CD14-positive monocyte (primary cell): ENCODE measurements at regions not wholly inside any gene's neighbourhood (a gene's known extent, or its start where the extent isn't known, plus 50 kb on each side); places are given as distances from the start of the nearest gene placed in this dataset.

Experiments used
- DNase-seq, 3 donors: peaks; one replicate each; pipeline ENCODE4 v3.0.0-alpha.2; 2011 to 2022
- H2AFZ ChIP-seq: 2 replicates; pipeline ENCODE4 v1.6.0; 2012; ENCODE audit warnings: mild to moderate bottlenecking, low read depth, low read length, inconsistent platforms; ENCODE audit not compliant: insufficient read depth, poor library complexity, severe bottlenecking
- H3K27ac ChIP-seq, 2 donors: 1 replicate in 1 of 2; 2 replicates in 1 of 2; pipeline ENCODE4 v1.5.1; 2012 to 2013; ENCODE audit warnings: low read length in 2 of 2, control low read depth in 1 of 2, inconsistent platforms in 1 of 2, low read depth in 1 of 2, mild to moderate bottlenecking in 1 of 2
- H3K27me3 ChIP-seq, 2 donors: one replicate each; pipeline versions ENCODE4 v1.6.0 to v1.6.1; 2011 to 2013; ENCODE audit warnings: low read length in 2 of 2; ENCODE audit not compliant: control insufficient read depth in 2 of 2, insufficient read depth in 2 of 2
- H3K36me3 ChIP-seq, 2 donors: replicated peaks in 1 of 2; 1 replicate in 1 of 2; 2 replicates in 1 of 2; pipeline versions ENCODE4 v1.5.1 to v1.6.1; 2012 to 2013; ENCODE audit warnings: low read length in 2 of 2, control low read depth in 1 of 2, inconsistent platforms in 1 of 2, mild to moderate bottlenecking in 1 of 2; ENCODE audit not compliant: insufficient read depth in 2 of 2, control insufficient read depth in 1 of 2
- H3K4me1 ChIP-seq, 2 donors: 1 replicate in 1 of 2; 2 replicates in 1 of 2; pipeline versions ENCODE4 v1.5.1 to v1.6.1; 2012 to 2013; ENCODE audit warnings: low read length in 2 of 2, control low read depth in 1 of 2, inconsistent platforms in 1 of 2, mild to moderate bottlenecking in 1 of 2, moderate library complexity in 1 of 2; ENCODE audit not compliant: insufficient read depth in 2 of 2, control insufficient read depth in 1 of 2
- H3K4me2 ChIP-seq: replicated peaks from 2 replicates; pipeline ENCODE3; 2012; ENCODE audit warnings: low read length, moderate library complexity, mild to moderate bottlenecking; ENCODE audit not compliant: poor library complexity, severe bottlenecking; ENCODE audit errors: extremely low read depth
- H3K4me3 ChIP-seq, 3 experiments: fragments of 200-600 bp in 1 of 3; sonication (generic) in 1 of 3; replicated peaks in 1 of 3; 1 replicate in 2 of 3; 2 replicates in 1 of 3; pipeline ENCODE4 v1.5.1; 2011 to 2013; ENCODE audit warnings: low read length in 3 of 3, mild to moderate bottlenecking in 3 of 3, control low read depth in 2 of 3, low read depth in 2 of 3, inconsistent platforms in 1 of 3, moderate library complexity in 1 of 3
- H3K79me2 ChIP-seq: 2 replicates; pipeline ENCODE4 v1.6.0; 2012; ENCODE audit warnings: mild to moderate bottlenecking, control low read depth, inconsistent platforms, low read length, moderate library complexity; ENCODE audit not compliant: insufficient read depth
- H3K9ac ChIP-seq: 2 replicates; pipeline ENCODE4 v1.6.0; 2017; ENCODE audit warnings: low read length, mild to moderate bottlenecking; ENCODE audit not compliant: insufficient read depth, poor library complexity, severe bottlenecking
- H3K9me3 ChIP-seq, 2 donors: replicated peaks in 1 of 2; 1 replicate in 1 of 2; 2 replicates in 1 of 2; pipeline versions ENCODE4 v1.5.1 to v1.6.1; 2012 to 2013; ENCODE audit warnings: low read length in 2 of 2, control low read depth in 1 of 2; ENCODE audit not compliant: control insufficient read depth in 1 of 2, insufficient read depth in 1 of 2
- H4K20me1 ChIP-seq: 2 replicates; pipeline ENCODE4 v1.6.0; 2012; ENCODE audit warnings: mild to moderate bottlenecking, low read length, control low read depth, moderate library complexity; ENCODE audit not compliant: insufficient read depth
- H3K27ac Mint-ChIP-seq, 7 donors: one replicate each; pipeline ENCODE4 v1.8.0; 2020; ENCODE audit warnings: mild to moderate bottlenecking in 7 of 7, mixed read lengths in 7 of 7, moderate library complexity in 6 of 7, inconsistent platforms in 2 of 7
- H3K27me3 Mint-ChIP-seq, 3 donors: one replicate each; pipeline ENCODE4 v1.8.0; 2021 to 2022; ENCODE audit warnings: low read depth in 3 of 3, mild to moderate bottlenecking in 3 of 3, mixed read lengths in 3 of 3, moderate library complexity in 3 of 3, inconsistent platforms in 1 of 3
- H3K36me3 Mint-ChIP-seq, 2 donors: one replicate each; pipeline ENCODE4 v1.8.0; 2020; ENCODE audit warnings: mixed read lengths in 2 of 2, inconsistent platforms in 1 of 2, mild to moderate bottlenecking in 1 of 2
- H3K4me1 Mint-ChIP-seq: one replicate; pipeline ENCODE4 v1.8.0; 2020; ENCODE audit warnings: mild to moderate bottlenecking, mixed read lengths
- H3K4me3 Mint-ChIP-seq, 2 donors: one replicate each; pipeline ENCODE4 v1.8.0; 2020; ENCODE audit warnings: mild to moderate bottlenecking in 2 of 2, mixed read lengths in 2 of 2, moderate library complexity in 1 of 2
- H3K9me3 Mint-ChIP-seq, 7 donors: one replicate each; pipeline ENCODE4 v1.8.0; 2020 to 2022; ENCODE audit warnings: mixed read lengths in 7 of 7, mild to moderate bottlenecking in 6 of 7, moderate library complexity in 6 of 7, inconsistent platforms in 2 of 7
- CTCF ChIP-seq: fragments of 200-600 bp; IDR thresholded peaks from one replicate; pipeline ENCODE4 v1.8.0; 2022; ENCODE audit warnings: antibody characterized with exemption, mild to moderate bottlenecking
- WGBS: methylation state at CpG from one replicate; pipeline ENCODE4 v1.1.5; 2013; ENCODE audit warnings: missing lambda C conversion rate; ENCODE audit not compliant: insufficient coverage; 5-methylcytosine and 5-hydroxymethylcytosine counted together
- intact Hi-C, 2 donors: fragments of 100-400 bp; cut with micrococcal nuclease; formaldehyde crosslinking; loops; one replicate each; pipeline versions ENCODE4 v1.15.0 to v1.15.1; 2023

- no peaks in the 10 kb centered on the region for H4K20me1 ChIP-seq
- H3K9ac ChIP-seq = no peak overlapping the region
- H3K4me3 ChIP-seq = no peak overlapping the region
- H3K4me3 Mint-ChIP-seq = no peak overlapping the region
- H3K79me2 ChIP-seq = no peaks in the 10 kb centered on the region
- H3K27ac ChIP-seq = no peak overlapping the region
- no peak overlapping the region for H3K4me2 ChIP-seq
- H2AFZ ChIP-seq = no peak overlapping the region
- no peaks in the 10 kb centered on the region for H3K27me3 ChIP-seq
- peaks cover 15 to 25% (median 18%) of the 10 kb centered on the region in 3 donors for H3K27me3 Mint-ChIP-seq
- intact Hi-C loops = no loop called here
- peak overlapping the region in 1 of 7 donors; percentile 62 for H3K27ac Mint-ChIP-seq
- H3K9me3 Mint-ChIP-seq = peaks cover 0 to 3% (median 0%) of the 10 kb centered on the region in 7 donors
- WGBS = 89% methylated on average over 3 of the region's 14 CpGs
- no peaks in the 10 kb centered on the region for H3K36me3 ChIP-seq
- H3K4me1 Mint-ChIP-seq = no peaks in the 10 kb centered on the region
- DNase-seq = no peak
- no peaks in the 10 kb centered on the region for H3K4me1 ChIP-seq
- H3K36me3 Mint-ChIP-seq = no peaks in the 10 kb centered on the region
- no peaks in the 10 kb centered on the region for H3K9me3 ChIP-seq
- no peak for TF ChIP-seq CTCF
These were observed 71.3 kb upstream of the OLFM1 start for GRCh38 chr9:135016037-135016640.

- H3K9ac ChIP-seq = no peak overlapping the region
- Mint-ChIP-seq H3K9me3 (peaks cover 0 to 5% (median 0%) of the 10 kb centered on the region in 7 donors), H3K4me1 (no peaks in the 10 kb centered on the region), H3K27me3 (peaks cover 12 to 25% (median 18%) of the 10 kb centered on the region in 3 donors), H3K4me3 (no peak overlapping the region), H3K36me3 (no peaks in the 10 kb centered on the region), H3K27ac (no peak overlapping the region)
- no peaks in the 10 kb centered on the region for H4K20me1 ChIP-seq
- no peak overlapping the region for H3K4me2 ChIP-seq
- no peak overlapping the region for H2AFZ ChIP-seq
- H3K79me2 ChIP-seq = no peaks in the 10 kb centered on the region
- no peak for DNase-seq
- H3K27ac ChIP-seq = no peak overlapping the region
- no peak overlapping the region for H3K4me3 ChIP-seq
- no peaks in the 10 kb centered on the region for H3K27me3 ChIP-seq
- intact Hi-C loops = no loop called here
- TF ChIP-seq CTCF = no peak
- H3K9me3 ChIP-seq = no peaks in the 10 kb centered on the region
- H3K36me3 ChIP-seq = no peaks in the 10 kb centered on the region
- 89% methylated on average over 10 of the region's 10 CpGs for WGBS
- H3K4me1 ChIP-seq = no peaks in the 10 kb centered on the region
These were observed 70.6 kb upstream of the OLFM1 start for GRCh38 chr9:135016876-135017275.
